ENCODE measurements at regions not wholly inside any gene's neighbourhood (a gene's known extent, or its start where the extent isn't known, plus 50 kb on each side); places are given as distances from the start of the nearest gene placed in this dataset.

GRCh38 chr18:78780719-78781600, 198.7 kb upstream of the SALL3 start:
- peaks cover 0 to 10% of the 10 kb centered on the region in 2 donors for H3K27me3 ChIP-seq
- intact Hi-C loops (cut with DNase I), result no loop called here
- TF ChIP-seq CTCF (IDR thresholded peaks at IDR 0.05), result no peak
- H3K4me1 ChIP-seq, result no peaks in the 10 kb centered on the region
- no peaks in the 10 kb centered on the region for H3K9me3 ChIP-seq
- H3K4me3 ChIP-seq, result no peak overlapping the region
- ATAC-seq, result no peak
- DNase-seq, result peak in 1 of 4 donors; percentile 68
- no peak overlapping the region for H3K27ac ChIP-seq
- H3K36me3 ChIP-seq, result no peaks in the 10 kb centered on the region

DNA sequence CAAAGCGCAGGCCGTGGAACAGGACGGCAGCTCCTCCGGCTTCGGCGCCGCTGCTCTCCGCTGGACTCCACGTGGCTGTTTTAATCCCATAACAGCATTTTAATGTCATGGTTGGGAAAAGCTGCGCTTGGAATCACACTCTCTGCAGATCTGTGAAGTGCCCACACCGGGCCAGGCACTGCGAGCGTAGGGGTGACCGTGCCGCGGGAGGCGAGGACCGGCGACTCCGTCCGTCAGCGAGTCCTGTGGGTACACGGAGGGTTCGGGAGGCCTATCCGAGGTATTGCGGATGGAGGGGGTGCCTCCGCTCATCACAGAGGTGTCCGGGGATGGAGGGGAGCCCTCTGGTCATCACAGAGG, 198.0 kb upstream of the SALL3 start:
- intact Hi-C loops (cut with DNase I), result no loop called here
- Histone ChIP-seq H3K9me3 (no peaks in the 10 kb centered on the region), H3K27me3 (peaks cover 0 to 10% of the 10 kb centered on the region in 2 donors), H3K36me3 (no peaks in the 10 kb centered on the region), H3K4me3 (no peak overlapping the region), H3K27ac (no peak overlapping the region), H3K4me1 (no peaks in the 10 kb centered on the region)
- no peak for DNase-seq
- no peak for TF ChIP-seq CTCF (IDR thresholded peaks at IDR 0.05)
- no peak for ATAC-seq

- ATAC-seq, result no peak
- DNase-seq, result peak in 1 of 4 donors; percentile 63
- no peak for TF ChIP-seq CTCF (IDR thresholded peaks at IDR 0.05)
- no peaks in the 10 kb centered on the region for H3K36me3 ChIP-seq
- H3K9me3 ChIP-seq, result no peaks in the 10 kb centered on the region
- no peak overlapping the region for H3K27ac ChIP-seq
- H3K4me1 ChIP-seq, result no peaks in the 10 kb centered on the region
- no peak overlapping the region for H3K4me3 ChIP-seq
- intact Hi-C loops (cut with DNase I), result no loop called here
- peaks cover 0 to 10% of the 10 kb centered on the region in 2 donors for H3K27me3 ChIP-seq
Observed at GRCh38 chr18:78782951-78783563, 196.6 kb upstream of the SALL3 start.

DNA sequence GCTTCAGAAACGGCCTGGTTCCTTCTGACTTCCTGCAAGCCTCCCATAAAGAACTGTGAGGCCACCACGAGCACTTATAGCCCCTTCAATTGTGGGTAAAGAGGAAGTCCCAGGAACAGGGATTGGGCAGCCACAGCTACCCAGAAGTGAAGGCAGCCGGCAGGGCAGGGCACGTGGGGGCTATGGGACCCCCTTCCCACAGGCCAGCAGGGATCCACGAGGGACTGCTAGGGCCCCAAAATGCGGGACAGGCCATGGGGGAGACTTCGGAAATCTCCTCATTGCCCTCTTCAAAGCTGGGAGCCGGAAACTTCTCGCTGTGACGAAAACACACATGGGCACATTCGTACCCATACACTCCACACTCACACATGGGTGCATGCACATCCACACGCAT, 196.1 kb upstream of the SALL3 start:
- DNase-seq, result peak in 1 of 4 donors; percentile 34
- no peaks in the 10 kb centered on the region for H3K9me3 ChIP-seq
- peaks cover 0 to 10% of the 10 kb centered on the region in 2 donors for H3K27me3 ChIP-seq
- H3K27ac ChIP-seq, result no peak overlapping the region
- H3K4me1 ChIP-seq, result no peaks in the 10 kb centered on the region
- no peak overlapping the region for H3K4me3 ChIP-seq
- no peaks in the 10 kb centered on the region for H3K36me3 ChIP-seq
- intact Hi-C loops (cut with DNase I), result no loop called here
- no peak for TF ChIP-seq CTCF (IDR thresholded peaks at IDR 0.05)
- ATAC-seq, result no peak

DNA sequence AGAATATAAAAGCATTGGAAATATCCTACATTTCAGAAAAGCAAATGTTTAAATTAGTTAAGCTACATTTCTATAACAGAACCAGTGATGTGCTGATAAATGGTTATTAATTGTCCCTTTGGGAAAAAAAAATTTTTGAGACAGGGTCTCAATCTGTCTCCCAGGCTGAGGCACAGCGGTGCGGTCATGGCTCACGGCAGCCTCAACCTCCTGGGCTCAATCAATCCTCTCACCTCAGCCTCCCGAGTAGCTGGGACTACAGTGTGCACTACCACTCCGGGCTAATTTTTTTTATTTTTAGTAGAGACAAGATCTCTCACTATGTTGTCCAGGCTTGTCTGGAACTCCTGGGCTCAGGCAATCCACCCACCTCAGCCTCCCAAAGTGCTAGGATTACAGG, 194.8 kb upstream of the SALL3 start:
- DNase-seq, result peak in 1 of 4 donors; percentile 53
- intact Hi-C loops (cut with DNase I), result no loop called here
- TF ChIP-seq CTCF (IDR thresholded peaks at IDR 0.05), result no peak
- Histone ChIP-seq H3K27ac (no peak overlapping the region), H3K9me3 (no peaks in the 10 kb centered on the region), H3K27me3 (peaks cover 0 to 14% of the 10 kb centered on the region in 2 donors), H3K4me3 (no peak overlapping the region), H3K36me3 (no peaks in the 10 kb centered on the region), H3K4me1 (no peaks in the 10 kb centered on the region)
- ATAC-seq, result no peak

Data from left lung (tissue), 4 donors.